ENCODE measurements at regions not wholly inside any gene's neighbourhood (a gene's known extent, or its start where the extent isn't known, plus 50 kb on each side); places are given as distances from the start of the nearest gene placed in this dataset.
"Not testable (repeated sequence)": the region's sequence is repeated elsewhere in the genome, so short reads cannot be mapped to it uniquely, and the experiment has no call there.

GRCh38 chr7:49665963-49666362 is 107.5 kb upstream of the VWC2 start:
- not testable (repeated sequence) for DNase-seq (ENCODE audit: low spot score)

GRCh38 chr7:49666764-49667163 is 106.7 kb upstream of the VWC2 start:
- DNase-seq (ENCODE audit: low spot score) = no peak

GRCh38 chr7:49669285-49669684 is 104.2 kb upstream of the VWC2 start:
- DNase-seq (ENCODE audit: low spot score) = no peak

GRCh38 chr7:49669692-49670260 is 103.7 kb upstream of the VWC2 start:
- DNase-seq (ENCODE audit: low spot score) = no peak

GRCh38 chr7:49670991-49671390 is 102.4 kb upstream of the VWC2 start:
- no peak for DNase-seq (ENCODE audit: low spot score)

GRCh38 chr7:49692516-49692915 is 80.9 kb upstream of the VWC2 start:
- DNase-seq (ENCODE audit: low spot score) = no peak

GRCh38 chr7:49695971-49696370 is 77.5 kb upstream of the VWC2 start:
- DNase-seq (ENCODE audit: low spot score) = no peak

- DNase-seq (ENCODE audit: low spot score) = no peak
These were observed 72.6 kb upstream of the VWC2 start for GRCh38 chr7:49700841-49701240.

GRCh38 chr7:49702099-49702498 is 71.3 kb upstream of the VWC2 start:
- no peak for DNase-seq (ENCODE audit: low spot score)

GRCh38 chr7:49703337-49703736 is 70.1 kb upstream of the VWC2 start:
- DNase-seq (ENCODE audit: low spot score) = no peak

GRCh38 chr7:49703881-49704280 is 69.6 kb upstream of the VWC2 start:
- no peak for DNase-seq (ENCODE audit: low spot score)

GRCh38 chr7:49706106-49706505 is 67.3 kb upstream of the VWC2 start:
- no peak for DNase-seq (ENCODE audit: low spot score)

GRCh38 chr7:49707891-49708290 is 65.5 kb upstream of the VWC2 start:
- DNase-seq (ENCODE audit: low spot score) = no peak

GRCh38 chr7:49708590-49708989 is 64.8 kb upstream of the VWC2 start:
- no peak for DNase-seq (ENCODE audit: low spot score)

GRCh38 chr7:49711072-49711723 is 62.2 kb upstream of the VWC2 start:
- DNase-seq (ENCODE audit: low spot score) = not testable (repeated sequence)

GRCh38 chr7:49714182-49714581 is 59.3 kb upstream of the VWC2 start:
- no peak for DNase-seq (ENCODE audit: low spot score)

GRCh38 chr7:49715486-49715885 is 58.0 kb upstream of the VWC2 start:
- DNase-seq (ENCODE audit: low spot score) = no peak

- no peak for DNase-seq (ENCODE audit: low spot score)
These were observed 55.9 kb upstream of the VWC2 start for GRCh38 chr7:49717547-49717946.

GRCh38 chr7:49718760-49719159 is 54.7 kb upstream of the VWC2 start:
- DNase-seq (ENCODE audit: low spot score) = no peak

- no peak for DNase-seq (ENCODE audit: low spot score)
These were observed 52.0 kb upstream of the VWC2 start for GRCh38 chr7:49721441-49721840.
